Gastrocnemius medialis (tissue), 4 donors: ENCODE measurements at regions not wholly inside any gene's neighbourhood (a gene's known extent, or its start where the extent isn't known, plus 50 kb on each side); places are given as distances from the start of the nearest gene placed in this dataset.

Experiments
- ATAC-seq, 2 donors: fragments of 150-250 bp; one replicate each; pipeline ENCODE4 v1.9.1; 2016
- DNase-seq, 2 donors: peaks; one replicate each; pipeline ENCODE4 v3.0.0-alpha.2; 2019
- H3K27ac ChIP-seq, 4 donors: fragments of 200-600 bp; sonication (generic); 1 replicate in 1 of 4; 2 replicates in 3 of 4; pipeline ENCODE4 v1.5.1; 2016 to 2018; ENCODE audit warnings: mild to moderate bottlenecking in 2 of 4, moderate library complexity in 1 of 4
- H3K27me3 ChIP-seq, 3 donors: fragments of 200-600 bp; sonication (generic) in 2 of 3; 1 replicate in 1 of 3; 2 replicates in 2 of 3; pipeline versions ENCODE4 v1.5.1 to v1.6.0; 2016 to 2019; ENCODE audit warnings: mild to moderate bottlenecking in 1 of 3, moderate library complexity in 1 of 3
- H3K36me3 ChIP-seq, 2 donors: fragments of 200-600 bp; sonication (generic) in 1 of 2; one replicate each; pipeline ENCODE4 v1.5.1; 2017 to 2018
- H3K4me1 ChIP-seq, 2 donors: fragments of 200-600 bp; sonication (generic) in 1 of 2; one replicate each; pipeline ENCODE4 v1.5.1; 2016 to 2017; ENCODE audit warnings: mild to moderate bottlenecking in 2 of 2
- H3K4me3 ChIP-seq, 4 donors: fragments of 200-600 bp; sonication (generic) in 3 of 4; 1 replicate in 1 of 4; 2 replicates in 3 of 4; pipeline ENCODE4 v1.5.1; 2016 to 2019; ENCODE audit warnings: mild to moderate bottlenecking in 2 of 4
- H3K9me3 ChIP-seq, 3 donors: fragments of 200-600 bp; sonication (generic) in 2 of 3; 1 replicate in 1 of 3; 2 replicates in 2 of 3; pipeline ENCODE4 v1.5.1; 2016 to 2019
- CTCF ChIP-seq, 5 experiments: fragments of 450-650 bp in 3 of 5; fragments of 200-600 bp in 2 of 5; sonication (generic) in 2 of 5; IDR thresholded peaks in 4 of 5; conservative IDR thresholded peaks in 1 of 5; 1 replicate in 4 of 5; 2 replicates in 1 of 5; pipeline ENCODE4 v1.5.1; 2016 to 2019; ENCODE audit warnings: antibody characterized with exemption in 5 of 5, mild to moderate bottlenecking in 3 of 5, moderate library complexity in 3 of 5
- POLR2A ChIP-seq, 2 donors: fragments of 450-650 bp; IDR thresholded peaks; one replicate each; pipeline ENCODE4 v1.6.1; 2017; ENCODE audit warnings: antibody characterized with exemption in 2 of 2, mild to moderate bottlenecking in 2 of 2, moderate library complexity in 2 of 2
- in situ Hi-C, 4 donors: fragments of 200-750 bp; cut with MboI; loops; one replicate each; pipeline versions ENCODE4 v1.15.0 to v1.8.0; 2017; ENCODE audit warnings: low sequenced_read_pairs in 4 of 4
- intact Hi-C: fragments of 100-400 bp; cut with DNase I; formaldehyde crosslinking; loops from one replicate; pipeline ENCODE4 v1.15.1; 2023; ENCODE audit warnings: low total_unique reads

DNA sequence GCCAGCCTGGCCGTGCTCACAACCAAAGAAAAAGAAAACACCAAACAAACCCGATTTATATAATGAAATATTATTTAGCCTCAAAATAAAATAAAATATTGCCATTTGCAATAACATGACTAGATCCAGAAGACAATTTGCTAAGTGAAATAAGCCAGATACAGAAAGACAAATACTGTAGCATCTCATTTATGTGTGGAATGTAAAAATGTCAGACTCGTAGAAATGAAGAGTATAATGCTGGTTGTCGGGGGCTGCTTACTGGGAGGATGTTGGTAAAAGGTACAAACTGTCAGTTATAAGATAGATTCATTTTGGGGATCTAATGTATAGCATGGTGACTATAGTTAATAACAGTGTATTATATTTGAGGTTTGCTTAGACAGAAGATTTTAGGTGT lies 269.7 kb downstream of the THBS2 start:
- no peaks in the 10 kb centered on the region for H3K36me3 ChIP-seq
- ATAC-seq, result no peak
- TF ChIP-seq POLR2A (IDR thresholded peaks at IDR 0.05), result no peak
- TF ChIP-seq CTCF (IDR thresholded peaks at IDR 0.05 in 4 of 5, conservative IDR thresholded peaks at IDR 0.05 in 1 of 5), result no peak

DNA sequence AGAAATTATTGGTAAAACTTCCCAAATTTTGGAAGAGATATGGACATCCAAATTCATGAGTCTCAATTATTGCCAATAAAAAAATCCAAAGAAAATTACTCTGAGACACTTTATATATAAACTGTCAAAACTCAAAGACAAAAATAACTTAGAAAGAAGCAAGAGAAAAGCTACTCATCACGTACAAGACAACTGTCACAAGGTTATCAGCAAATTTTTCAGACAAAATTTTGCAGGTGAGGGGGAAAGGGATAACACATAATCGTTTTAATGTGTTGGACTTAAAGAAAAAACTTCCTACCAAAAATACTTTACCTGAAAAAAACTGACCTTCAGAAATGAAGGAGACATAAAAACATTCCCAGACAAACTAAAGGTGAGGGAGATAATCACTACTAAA lies 272.5 kb downstream of the THBS2 start:
- Histone ChIP-seq H3K4me1 (peaks cover 0 to 3% of the 10 kb centered on the region in 2 donors), H3K9me3 (peaks cover 0 to 12% (median 0%) of the 10 kb centered on the region in 3 donors), H3K27ac (no peak overlapping the region), H3K36me3 (no peaks in the 10 kb centered on the region), H3K27me3 (no peaks in the 10 kb centered on the region), H3K4me3 (no peak overlapping the region)
- DNase-seq (no peak), ATAC-seq (no peak)
- in situ Hi-C loops, result no loop called here
- intact Hi-C loops, result no loop called here
- no peak for TF ChIP-seq POLR2A (IDR thresholded peaks at IDR 0.05)
- no peak for TF ChIP-seq CTCF (IDR thresholded peaks at IDR 0.05 in 4 of 5, conservative IDR thresholded peaks at IDR 0.05 in 1 of 5)

More for the DNA sequence above, 269.7 kb downstream of the THBS2 start:
- in situ Hi-C loops, result no loop called here
- Histone ChIP-seq H3K4me3 (no peak overlapping the region), H3K27me3 (no peaks in the 10 kb centered on the region), H3K4me1 (peaks cover 0 to 3% of the 10 kb centered on the region in 2 donors), H3K9me3 (peaks cover 0 to 12% (median 0%) of the 10 kb centered on the region in 3 donors), H3K27ac (no peak overlapping the region)
- DNase-seq, result no peak
- intact Hi-C loops, result no loop called here

GRCh38 chr6:168979254-168979653 lies 274.4 kb downstream of the THBS2 start:
- intact Hi-C loops, result no loop called here
- Histone ChIP-seq H3K4me3 (no peak overlapping the region), H3K4me1 (peaks cover 0 to 3% of the 10 kb centered on the region in 2 donors), H3K9me3 (peaks cover 0 to 12% (median 0%) of the 10 kb centered on the region in 3 donors), H3K36me3 (no peaks in the 10 kb centered on the region), H3K27me3 (no peaks in the 10 kb centered on the region), H3K27ac (no peak overlapping the region)
- in situ Hi-C loops, result no loop called here
- no peak for TF ChIP-seq CTCF (IDR thresholded peaks at IDR 0.05 in 4 of 5, conservative IDR thresholded peaks at IDR 0.05 in 1 of 5)
- no peak for TF ChIP-seq POLR2A (IDR thresholded peaks at IDR 0.05)
- no peak for DNase-seq
- no peak for ATAC-seq

DNA sequence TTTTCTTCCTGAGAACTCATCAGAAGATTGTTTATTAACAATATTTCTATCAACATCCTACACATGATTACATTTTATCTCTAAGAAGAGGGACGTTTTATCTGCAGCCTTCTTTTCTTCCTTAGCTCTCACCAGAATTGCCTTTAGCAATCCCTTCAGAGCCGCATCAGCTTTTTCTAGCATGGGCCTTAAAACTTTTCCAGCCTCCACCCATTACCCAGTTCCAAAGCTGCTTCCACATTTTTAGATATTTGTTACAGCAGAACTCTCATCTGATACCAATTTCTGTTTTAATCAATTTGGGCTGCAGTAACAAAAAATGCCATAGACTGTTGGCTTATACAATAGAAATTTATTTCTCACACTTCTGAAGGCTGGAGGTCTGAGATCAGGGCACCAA lies 281.5 kb downstream of the THBS2 start:
- Histone ChIP-seq H3K27me3 (no peaks in the 10 kb centered on the region), H3K27ac (no peak overlapping the region), H3K36me3 (no peaks in the 10 kb centered on the region), H3K9me3 (no peaks in the 10 kb centered on the region), H3K4me3 (no peak overlapping the region), H3K4me1 (peaks cover 6 to 13% of the 10 kb centered on the region in 2 donors)
- intact Hi-C loops (no loop called here), in situ Hi-C loops (loop anchor here in 1 of 4 donors (25.0 kb wide), 1 partner anchor 540 kb away; no protein-coding TSS in a partner anchor)
- DNase-seq (no peak), ATAC-seq (no peak)
- TF ChIP-seq CTCF (IDR thresholded peaks at IDR 0.05 in 4 of 5, conservative IDR thresholded peaks at IDR 0.05 in 1 of 5) (no peak), POLR2A (IDR thresholded peaks at IDR 0.05) (no peak)

DNA sequence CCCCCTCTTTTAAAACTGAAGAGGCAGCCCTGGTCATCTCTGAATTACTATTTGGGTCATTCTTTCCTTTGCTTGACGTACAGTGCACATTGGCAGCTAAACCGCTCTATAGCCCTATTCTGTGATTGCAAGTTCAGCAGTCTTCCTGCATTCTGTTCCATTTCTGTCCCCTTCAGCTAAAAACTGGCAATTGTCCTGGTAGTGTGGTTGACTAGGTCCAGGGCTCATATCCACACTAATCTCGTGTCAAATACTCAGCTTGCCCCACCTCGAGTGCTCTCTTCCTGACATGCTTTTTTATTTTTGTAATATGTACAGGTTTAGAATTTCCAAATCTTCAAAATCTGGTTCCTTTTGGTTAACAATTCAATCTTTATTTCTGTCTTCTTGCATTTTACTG lies 282.1 kb downstream of the THBS2 start:
- intact Hi-C loops, result no loop called here
- Histone ChIP-seq H3K36me3 (no peaks in the 10 kb centered on the region), H3K4me1 (peaks cover 6 to 13% of the 10 kb centered on the region in 2 donors), H3K4me3 (no peak overlapping the region), H3K27ac (no peak overlapping the region), H3K9me3 (no peaks in the 10 kb centered on the region), H3K27me3 (no peaks in the 10 kb centered on the region)
- TF ChIP-seq POLR2A (IDR thresholded peaks at IDR 0.05), result no peak
- no peak for TF ChIP-seq CTCF (IDR thresholded peaks at IDR 0.05 in 4 of 5, conservative IDR thresholded peaks at IDR 0.05 in 1 of 5)
- in situ Hi-C loops, result loop anchor here in 1 of 4 donors (25.0 kb wide), 1 partner anchor 541 kb away; no protein-coding TSS in a partner anchor
- DNase-seq (no peak), ATAC-seq (no peak)
